Stimulated activated CD4-positive, alpha-beta T cell treated with anti-CD3 and anti-CD28 coated beads, Interleukin-2, amount 100 ng/mL, for 24 hours (primary cell): ENCODE measurements at regions not wholly inside any gene's neighbourhood (a gene's known extent, or its start where the extent isn't known, plus 50 kb on each side); places are given as distances from the start of the nearest gene placed in this dataset.
"Not testable (repeated sequence)": the region's sequence is repeated elsewhere in the genome, so short reads cannot be mapped to it uniquely, and the experiment has no call there.

Experiments used
- DNase-seq, 2 donors: peaks; one replicate each; pipeline ENCODE4 v3.0.0-alpha.2; 2020

- no peak for DNase-seq
These were observed 422.3 kb upstream of the PCDH15 start for GRCh38 chr10:55223352-55223751.

DNA sequence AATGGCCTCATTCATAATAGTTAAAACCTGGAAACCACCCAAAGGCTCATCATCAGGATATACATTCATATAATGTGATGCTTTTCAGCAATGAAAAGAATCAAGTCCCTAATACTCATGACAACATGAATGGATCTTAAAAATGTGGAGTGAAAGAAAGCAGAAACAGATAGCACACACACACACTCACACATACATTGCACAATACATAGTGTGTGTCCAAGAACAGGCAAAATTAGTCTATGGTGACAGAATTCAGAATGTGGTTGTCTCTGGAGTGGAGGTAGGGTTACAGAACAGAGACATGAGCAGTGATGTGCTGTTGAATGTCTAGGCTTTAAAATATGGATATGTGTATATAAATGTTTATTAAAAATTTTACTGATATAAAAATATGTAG, 419.9 kb upstream of the PCDH15 start:
- DNase-seq: no peak

- DNase-seq: no peak
These were observed 414.7 kb upstream of the PCDH15 start for GRCh38 chr10:55215699-55216098.

DNA sequence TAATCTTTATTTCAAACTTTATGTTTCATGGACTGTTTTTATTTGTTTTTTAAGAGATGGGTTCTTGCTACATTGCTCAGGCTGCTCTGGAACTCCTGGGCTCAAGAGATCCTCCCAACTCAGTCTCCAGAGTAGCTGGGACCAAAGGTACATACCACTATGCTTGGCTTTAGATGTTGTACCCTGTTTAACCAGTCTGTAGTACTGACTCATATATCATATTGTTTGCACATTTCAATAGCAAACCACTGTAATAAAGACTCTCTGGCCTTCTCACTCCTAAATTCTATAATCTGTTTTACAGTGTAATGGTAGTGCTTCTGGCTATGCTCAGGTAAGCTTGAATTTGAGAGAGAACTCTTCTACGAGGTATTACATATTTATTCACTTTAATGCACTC, 413.6 kb upstream of the PCDH15 start:
- no peak for DNase-seq

DNA sequence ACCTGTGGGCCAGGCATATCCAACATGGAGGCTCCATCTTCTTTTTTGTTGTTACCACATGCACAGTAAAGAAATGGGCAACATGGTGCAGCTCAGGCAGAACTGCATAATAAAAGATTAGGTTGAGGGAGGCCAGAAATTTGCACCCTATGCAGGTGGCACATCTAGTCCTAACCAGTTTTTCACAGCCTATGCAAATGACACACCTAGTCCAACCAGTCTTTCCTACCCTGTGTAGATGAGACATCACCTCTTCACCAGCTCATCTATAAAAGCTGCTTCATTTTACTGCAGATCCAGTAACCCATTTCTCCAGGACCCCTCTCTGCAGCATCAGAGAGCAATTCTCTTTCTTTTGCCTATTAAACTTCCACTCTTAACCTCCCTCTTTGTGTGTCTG, 411.0 kb upstream of the PCDH15 start:
- DNase-seq: no peak

DNA sequence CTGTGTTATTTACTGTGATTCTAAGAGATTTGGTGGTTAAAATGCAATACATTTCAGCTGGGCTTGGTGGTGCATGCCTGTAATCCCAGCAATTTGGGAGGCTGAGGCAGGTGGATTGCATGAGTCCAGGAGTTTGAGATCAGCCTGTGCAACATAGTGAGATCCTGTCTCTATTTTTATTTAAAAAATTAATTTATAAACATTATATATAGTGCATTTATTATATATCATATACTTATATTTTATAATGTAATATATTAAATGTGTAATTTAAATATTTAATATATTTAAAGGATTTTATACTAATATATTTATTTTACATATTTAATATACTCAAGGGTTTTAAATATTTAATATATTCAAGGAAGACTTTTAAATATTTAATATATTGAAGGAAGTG, 402.8 kb upstream of the PCDH15 start:
- DNase-seq: no peak

- no peak for DNase-seq
These were observed 402.3 kb upstream of the PCDH15 start for GRCh38 chr10:55203319-55203718.

- no peak for DNase-seq
These were observed 399.0 kb upstream of the PCDH15 start for GRCh38 chr10:55200020-55200419.

GRCh38 chr10:55191236-55191860, 390.3 kb upstream of the PCDH15 start:
- no peak for DNase-seq

- no peak for DNase-seq
These were observed 383.0 kb upstream of the PCDH15 start for GRCh38 chr10:55183993-55184392.

- DNase-seq: no peak
These were observed 379.3 kb upstream of the PCDH15 start for GRCh38 chr10:55180357-55180756.

GRCh38 chr10:55174419-55174818, 373.4 kb upstream of the PCDH15 start:
- no peak for DNase-seq

- no peak for DNase-seq
These were observed 368.5 kb upstream of the PCDH15 start for GRCh38 chr10:55169493-55169892.

DNA sequence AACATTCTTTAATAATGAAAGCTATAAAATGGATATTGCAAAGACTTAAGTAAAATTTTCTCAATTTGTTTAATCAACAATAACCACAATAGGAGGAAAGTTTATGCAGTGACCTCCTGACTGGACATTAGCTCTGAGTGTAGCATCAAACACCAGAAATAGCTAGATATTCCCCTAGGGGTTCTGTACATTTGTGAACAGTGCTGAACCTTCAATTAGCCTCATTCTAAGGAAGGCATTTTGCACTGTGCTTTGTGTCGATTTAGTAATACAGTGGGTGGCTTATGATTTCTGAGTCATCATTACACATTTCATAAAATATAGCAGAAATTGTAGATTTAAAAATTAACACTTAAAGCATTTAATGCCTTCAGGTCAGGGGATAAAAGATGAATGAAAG, 367.3 kb upstream of the PCDH15 start:
- DNase-seq: no peak

DNA sequence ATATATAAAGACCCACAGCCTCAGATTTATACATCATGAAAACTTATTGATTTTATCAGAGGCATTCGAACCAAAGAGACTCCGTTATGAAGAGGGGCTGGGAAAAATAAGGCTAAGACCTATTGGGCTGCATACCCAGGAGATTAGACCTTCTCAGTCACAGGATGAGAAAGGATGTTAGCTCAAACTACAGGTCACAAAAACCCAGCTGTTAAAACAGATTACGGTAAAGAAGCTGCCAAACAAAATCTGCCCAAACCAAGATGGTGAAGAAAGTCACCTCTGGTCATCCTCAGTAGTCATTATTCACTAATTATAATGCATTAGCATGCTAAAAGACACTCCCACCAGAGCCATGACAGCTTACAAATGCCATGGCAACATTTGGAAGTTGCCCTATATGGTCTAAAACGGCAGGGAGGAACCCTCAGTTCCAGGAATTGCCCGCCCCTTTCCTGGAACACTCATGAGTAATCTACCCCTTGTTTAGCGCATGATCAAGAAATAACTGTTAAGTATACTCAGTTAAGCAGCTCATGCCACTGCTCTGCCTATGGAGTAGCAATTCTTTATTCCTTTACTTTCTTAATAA, 362.5 kb upstream of the PCDH15 start:
- no peak for DNase-seq

GRCh38 chr10:55162321-55162720, 361.3 kb upstream of the PCDH15 start:
- not testable (repeated sequence) for DNase-seq

GRCh38 chr10:55160655-55161283, 359.7 kb upstream of the PCDH15 start:
- no peak for DNase-seq

- DNase-seq: no peak
These were observed 357.6 kb upstream of the PCDH15 start for GRCh38 chr10:55158633-55159032.

DNA sequence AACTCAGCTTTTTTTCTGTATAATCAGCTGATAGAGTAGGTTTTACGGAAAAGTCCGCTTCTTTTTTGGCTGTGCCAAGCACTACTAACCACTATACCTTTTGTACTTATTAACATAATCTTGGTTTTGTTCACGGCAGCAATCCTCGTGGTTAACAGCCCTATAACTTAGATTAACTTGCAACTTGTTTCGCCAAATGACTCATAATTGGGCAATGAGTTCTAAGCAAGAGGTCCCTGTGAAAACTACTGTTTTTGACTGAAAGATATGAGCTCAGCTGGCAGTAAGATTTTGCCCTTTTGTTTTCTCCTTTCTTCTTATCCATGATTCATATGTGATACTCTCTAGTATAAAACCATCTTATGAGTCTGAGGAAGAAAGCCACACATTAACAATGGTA, 345.0 kb upstream of the PCDH15 start:
- no peak for DNase-seq

DNA sequence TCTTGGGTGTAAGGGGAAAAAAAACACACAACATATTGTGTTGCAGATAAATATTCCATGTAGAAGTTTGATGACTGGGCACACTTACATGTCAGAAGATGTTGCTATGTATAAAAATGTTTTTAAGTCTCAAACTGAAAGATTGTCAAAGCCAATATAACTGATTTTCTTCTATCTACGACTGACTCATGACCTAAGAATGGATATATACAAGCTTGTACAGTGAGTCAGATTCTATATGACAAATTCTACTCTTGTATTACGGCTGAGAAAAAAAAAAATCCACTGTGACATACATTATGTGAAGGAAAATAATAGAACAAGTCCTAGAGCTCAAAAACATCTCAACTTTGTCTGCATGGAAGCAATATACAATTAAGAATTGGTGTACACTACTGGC, 343.0 kb upstream of the PCDH15 start:
- DNase-seq: no peak

GRCh38 chr10:55141892-55142291, 340.9 kb upstream of the PCDH15 start:
- DNase-seq: no peak

DNA sequence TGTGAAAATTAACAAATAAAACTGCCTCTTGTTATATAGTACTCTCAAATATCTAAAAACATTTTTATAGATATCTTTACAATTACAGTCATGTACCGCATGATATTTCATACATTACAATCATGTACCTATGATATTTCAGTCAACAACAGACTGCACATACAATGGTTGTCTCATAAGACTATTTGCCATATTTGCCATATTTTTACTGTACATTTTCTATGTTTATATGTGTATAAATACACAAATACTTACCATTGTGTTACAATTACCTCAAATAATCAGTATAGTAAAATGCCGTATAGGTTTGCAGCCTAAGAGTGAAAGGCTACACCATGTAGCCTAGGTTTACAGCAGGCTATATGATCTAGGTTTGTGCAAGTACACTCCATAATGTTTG, 336.0 kb upstream of the PCDH15 start:
- DNase-seq: no peak

- no peak for DNase-seq
These were observed 303.7 kb upstream of the PCDH15 start for GRCh38 chr10:55104738-55105137.

GRCh38 chr10:55098452-55098851, 297.4 kb upstream of the PCDH15 start:
- DNase-seq: no peak
